ENCODE measurements at regions not wholly inside any gene's neighbourhood (a gene's known extent, or its start where the extent isn't known, plus 50 kb on each side); places are given as distances from the start of the nearest gene placed in this dataset.

GRCh38 chr15:85318048-85318731, 62.2 kb upstream of the AKAP13 start:
- peaks cover 0 to 7% (median 0%) of the 10 kb centered on the region in 4 donors for H3K9me3 ChIP-seq
- H3K4me3 ChIP-seq: no peak overlapping the region
- TF ChIP-seq EP300 (IDR thresholded peaks at IDR 0.05) (peak in 1 of 2 donors; percentile 22), POLR2A (IDR thresholded peaks at IDR 0.05) (no peak)
- peaks cover 0 to 17% (median 3%) of the 10 kb centered on the region in 4 donors for H3K4me1 ChIP-seq
- peak overlapping the region in 2 of 4 donors; percentile 43 to 48 for H3K27ac ChIP-seq
- H3K36me3 ChIP-seq: no peaks in the 10 kb centered on the region
- H3K27me3 ChIP-seq: no peaks in the 10 kb centered on the region
- 39 to 41% methylated on average over 2 of the region's 2 CpGs for WGBS, 2 donors
- DNase-seq (ENCODE audit: low spot score in 2 of 2): no peak

DNA sequence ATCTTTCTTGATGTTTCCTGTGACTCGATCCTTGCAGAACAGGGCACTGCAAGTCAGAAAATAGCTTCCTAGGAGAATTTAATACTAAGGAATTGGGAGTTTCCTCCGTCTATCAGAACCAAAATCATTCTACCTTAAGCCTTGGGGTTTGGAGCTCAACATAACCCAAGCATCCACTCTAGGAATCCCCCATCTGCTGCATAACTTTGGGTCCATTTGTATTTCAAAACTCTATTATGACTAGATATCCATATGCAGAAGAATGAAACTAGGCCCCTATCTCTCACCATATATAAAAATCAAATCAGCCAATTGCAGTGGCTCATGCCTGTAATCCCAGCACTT, 61.7 kb upstream of the AKAP13 start:
- Histone ChIP-seq H3K27me3 (no peaks in the 10 kb centered on the region), H3K36me3 (no peaks in the 10 kb centered on the region), H3K27ac (peak overlapping the region in 2 of 4 donors; percentile 43 to 48), H3K4me3 (no peak overlapping the region), H3K4me1 (peaks cover 0 to 17% (median 3%) of the 10 kb centered on the region in 4 donors), H3K9me3 (peaks cover 0 to 7% (median 0%) of the 10 kb centered on the region in 4 donors)
- WGBS, 2 donors: 44 to 72% methylated on average over 2 of the region's 2 CpGs
- DNase-seq (ENCODE audit: low spot score in 2 of 2): no peak
- TF ChIP-seq EP300 (IDR thresholded peaks at IDR 0.05) (no peak), CTCF (IDR thresholded peaks at IDR 0.05) (no peak), POLR2A (IDR thresholded peaks at IDR 0.05) (no peak)

GRCh38 chr15:85324202-85324601, 56.2 kb upstream of the AKAP13 start:
- H3K36me3 ChIP-seq: no peaks in the 10 kb centered on the region
- TF ChIP-seq EP300 (IDR thresholded peaks at IDR 0.05) (no peak), CTCF (IDR thresholded peaks at IDR 0.05) (no peak), POLR2A (IDR thresholded peaks at IDR 0.05) (no peak)
- no peak overlapping the region for H3K27ac ChIP-seq
- no peak overlapping the region for H3K4me3 ChIP-seq
- peaks cover 0 to 6% (median 0%) of the 10 kb centered on the region in 4 donors for H3K4me1 ChIP-seq
- no peak for DNase-seq (ENCODE audit: low spot score in 2 of 2)
- 17 to 21% methylated on average over 2 of the region's 2 CpGs for WGBS, 2 donors
- H3K27me3 ChIP-seq: no peaks in the 10 kb centered on the region
- peaks cover 0 to 7% (median 0%) of the 10 kb centered on the region in 4 donors for H3K9me3 ChIP-seq

GRCh38 chr15:85325834-85326233, 54.6 kb upstream of the AKAP13 start:
- Histone ChIP-seq H3K9me3 (peaks cover 0 to 7% (median 0%) of the 10 kb centered on the region in 4 donors), H3K4me3 (no peak overlapping the region), H3K27ac (no peak overlapping the region), H3K36me3 (no peaks in the 10 kb centered on the region), H3K27me3 (no peaks in the 10 kb centered on the region), H3K4me1 (peaks cover 0 to 17% (median 8%) of the 10 kb centered on the region in 4 donors)
- no peak for DNase-seq (ENCODE audit: low spot score in 2 of 2)
- 91 to 94% methylated on average over 2 of the region's 2 CpGs for WGBS, 2 donors
- no peak for TF ChIP-seq CTCF (IDR thresholded peaks at IDR 0.05)
- TF ChIP-seq POLR2A (IDR thresholded peaks at IDR 0.05): no peak
- no peak for TF ChIP-seq EP300 (IDR thresholded peaks at IDR 0.05)

GRCh38 chr15:85326291-85326690, 54.1 kb upstream of the AKAP13 start:
- H3K4me1 ChIP-seq: peaks cover 0 to 22% (median 11%) of the 10 kb centered on the region in 4 donors
- no peaks in the 10 kb centered on the region for H3K36me3 ChIP-seq
- no peak for DNase-seq (ENCODE audit: low spot score in 2 of 2)
- H3K9me3 ChIP-seq: peaks cover 0 to 7% (median 0%) of the 10 kb centered on the region in 4 donors
- no peak for TF ChIP-seq POLR2A (IDR thresholded peaks at IDR 0.05)
- TF ChIP-seq CTCF (IDR thresholded peaks at IDR 0.05): no peak
- no peak for TF ChIP-seq EP300 (IDR thresholded peaks at IDR 0.05)
- H3K27me3 ChIP-seq: no peaks in the 10 kb centered on the region
- no peak overlapping the region for H3K27ac ChIP-seq
- no peak overlapping the region for H3K4me3 ChIP-seq

Data from tibial nerve (tissue), 4 donors.